Thyroid gland (tissue), 4 donors: ENCODE measurements at regions not wholly inside any gene's neighbourhood (a gene's known extent, or its start where the extent isn't known, plus 50 kb on each side); places are given as distances from the start of the nearest gene placed in this dataset.
A peak's percentile ranks its signal among the peaks of the same experiment; 100 is the strongest.

Experiments
- DNase-seq, 2 donors: peaks; one replicate each; pipeline ENCODE4 v3.0.0-alpha.2; 2019
- H3K27ac ChIP-seq, 3 donors: fragments of 200-600 bp; sonication (generic); 1 replicate in 2 of 3; 2 replicates in 1 of 3; pipeline ENCODE4 v1.5.1; 2016 to 2019; ENCODE audit warnings: mild to moderate bottlenecking in 1 of 3, moderate library complexity in 1 of 3
- H3K27me3 ChIP-seq: fragments of 200-600 bp; sonication (generic); one replicate; pipeline ENCODE4 v1.5.1; 2019
- H3K36me3 ChIP-seq, 2 donors: fragments of 200-600 bp; sonication (generic); one replicate each; pipeline ENCODE4 v1.5.1; 2016 to 2019
- H3K4me1 ChIP-seq, 2 donors: fragments of 200-600 bp; sonication (generic); one replicate each; pipeline ENCODE4 v1.5.1; 2017 to 2019
- H3K4me3 ChIP-seq, 3 donors: fragments of 200-600 bp; sonication (generic); replicated peaks in 1 of 3; 1 replicate in 2 of 3; 2 replicates in 1 of 3; pipeline ENCODE4 v1.5.1; 2016; ENCODE audit warnings: mild to moderate bottlenecking in 1 of 3
- H3K9me3 ChIP-seq: fragments of 200-600 bp; sonication (generic); one replicate; pipeline ENCODE4 v1.5.1; 2017
- CTCF ChIP-seq, 6 experiments: fragments of 200-600 bp in 3 of 6; fragments of 450-650 bp in 3 of 6; sonication (generic) in 3 of 6; IDR thresholded peaks; one replicate each; pipeline ENCODE4 v1.5.1; 2016 to 2019; ENCODE audit warnings: antibody characterized with exemption in 6 of 6, mild to moderate bottlenecking in 2 of 6, inconsistent platforms in 1 of 6, moderate library complexity in 1 of 6
- POLR2A ChIP-seq, 2 donors: fragments of 450-650 bp; IDR thresholded peaks; one replicate each; pipeline ENCODE4 v1.6.1; 2017; ENCODE audit warnings: antibody characterized with exemption in 2 of 2, mild to moderate bottlenecking in 2 of 2, moderate library complexity in 1 of 2
- WGBS, 2 donors: methylation state at CpG; one replicate each; pipeline ENCODE4 v1.1.5; 2017; 5-methylcytosine and 5-hydroxymethylcytosine counted together
- intact Hi-C: fragments of 100-400 bp; cut with DNase I; formaldehyde crosslinking; loops from one replicate; pipeline ENCODE4 v1.15.1; 2023

- Histone ChIP-seq H3K27me3 (no peaks in the 10 kb centered on the region), H3K4me1 (peaks cover 0 to 6% of the 10 kb centered on the region in 2 donors), H3K27ac (no peak overlapping the region), H3K4me3 (no peak overlapping the region), H3K36me3 (no peaks in the 10 kb centered on the region), H3K9me3 (no peaks in the 10 kb centered on the region)
- WGBS, 2 donors: 26 to 39% methylated on average over 1 of the region's 1 CpG
- DNase-seq: no peak
- intact Hi-C loops: no loop called here
- TF ChIP-seq POLR2A (IDR thresholded peaks at IDR 0.05): no peak
- TF ChIP-seq CTCF (IDR thresholded peaks at IDR 0.05): no peak
Observed at GRCh38 chr15:62462268-62462667, 297.2 kb upstream of the C2CD4B start.

- Histone ChIP-seq H3K4me1 (peaks cover 0 to 7% of the 10 kb centered on the region in 2 donors), H3K9me3 (no peaks in the 10 kb centered on the region), H3K27me3 (no peaks in the 10 kb centered on the region), H3K36me3 (no peaks in the 10 kb centered on the region), H3K27ac (no peak overlapping the region), H3K4me3 (no peak overlapping the region)
- 74 to 75% methylated on average over 7 of the region's 7 CpGs for WGBS, 2 donors
- intact Hi-C loops: no loop called here
- DNase-seq: no peak
- TF ChIP-seq CTCF (IDR thresholded peaks at IDR 0.05) (no peak), POLR2A (IDR thresholded peaks at IDR 0.05) (no peak)
Observed at GRCh38 chr15:62462721-62463120, 297.6 kb upstream of the C2CD4B start.

GRCh38 chr15:62464705-62465104, 299.6 kb upstream of the C2CD4B start:
- H3K4me3 ChIP-seq: no peak overlapping the region
- H3K4me1 ChIP-seq: peaks cover 8 to 18% of the 10 kb centered on the region in 2 donors
- no peak overlapping the region for H3K27ac ChIP-seq
- no peaks in the 10 kb centered on the region for H3K27me3 ChIP-seq
- H3K9me3 ChIP-seq: no peaks in the 10 kb centered on the region
- intact Hi-C loops: no loop called here
- TF ChIP-seq POLR2A (IDR thresholded peaks at IDR 0.05) (no peak), CTCF (IDR thresholded peaks at IDR 0.05) (no peak)
- WGBS, 2 donors: 51 to 54% methylated on average over 5 of the region's 5 CpGs
- no peaks in the 10 kb centered on the region for H3K36me3 ChIP-seq
- no peak for DNase-seq

- no peak for DNase-seq
- TF ChIP-seq POLR2A (IDR thresholded peaks at IDR 0.05): no peak
- TF ChIP-seq CTCF (IDR thresholded peaks at IDR 0.05): no peak
- H3K27ac ChIP-seq: no peak overlapping the region
- H3K36me3 ChIP-seq: no peaks in the 10 kb centered on the region
- 75 to 80% methylated on average over 12 of the region's 12 CpGs for WGBS, 2 donors
- peaks cover 12 to 22% of the 10 kb centered on the region in 2 donors for H3K4me1 ChIP-seq
- intact Hi-C loops: no loop called here
- no peak overlapping the region for H3K4me3 ChIP-seq
- no peaks in the 10 kb centered on the region for H3K27me3 ChIP-seq
- no peaks in the 10 kb centered on the region for H3K9me3 ChIP-seq
Observed at GRCh38 chr15:62465173-62465572, 300.1 kb upstream of the C2CD4B start.

GRCh38 chr15:62469478-62469873, 304.4 kb upstream of the C2CD4B start:
- TF ChIP-seq POLR2A (IDR thresholded peaks at IDR 0.05): peak in 1 of 2 donors; percentile 17
- TF ChIP-seq CTCF (IDR thresholded peaks at IDR 0.05): no peak
- no peaks in the 10 kb centered on the region for H3K9me3 ChIP-seq
- no peaks in the 10 kb centered on the region for H3K27me3 ChIP-seq
- H3K27ac ChIP-seq: peak overlapping the region; percentile 90 to 93 (median 90)
- DNase-seq: peak; percentile 71 to 79
- no peaks in the 10 kb centered on the region for H3K36me3 ChIP-seq
- H3K4me1 ChIP-seq: peaks cover 23 to 45% of the 10 kb centered on the region in 2 donors
- H3K4me3 ChIP-seq: no peak overlapping the region
- intact Hi-C loops: no loop called here
